ENCODE measurements at regions not wholly inside any gene's neighbourhood (a gene's known extent, or its start where the extent isn't known, plus 50 kb on each side); places are given as distances from the start of the nearest gene placed in this dataset.
"Not testable (repeated sequence)": the region's sequence is repeated elsewhere in the genome, so short reads cannot be mapped to it uniquely, and the experiment has no call there.

GRCh38 chr4:60396341-60397049 is 803.6 kb upstream of the ADGRL3 start:
- no peak for DNase-seq

GRCh38 chr4:60400593-60400992 is 799.5 kb upstream of the ADGRL3 start:
- DNase-seq, result no peak

- no peak for DNase-seq
Observed at GRCh38 chr4:60404027-60404426, 796.1 kb upstream of the ADGRL3 start.

GRCh38 chr4:60422439-60422838 is 777.7 kb upstream of the ADGRL3 start:
- no peak for DNase-seq

GRCh38 chr4:60423573-60424184 is 776.4 kb upstream of the ADGRL3 start:
- DNase-seq, result not testable (repeated sequence)

GRCh38 chr4:60432911-60433310 is 767.2 kb upstream of the ADGRL3 start:
- no peak for DNase-seq

- DNase-seq, result no peak
Observed at GRCh38 chr4:60443068-60443467, 757.1 kb upstream of the ADGRL3 start.

- no peak for DNase-seq
Observed at GRCh38 chr4:60443796-60444195, 756.3 kb upstream of the ADGRL3 start.

GRCh38 chr4:60450054-60450453 is 750.1 kb upstream of the ADGRL3 start:
- DNase-seq, result no peak

GRCh38 chr4:60452266-60452665 is 747.9 kb upstream of the ADGRL3 start:
- no peak for DNase-seq

GRCh38 chr4:60455380-60455779 is 744.7 kb upstream of the ADGRL3 start:
- DNase-seq, result no peak

- DNase-seq, result no peak
Observed at GRCh38 chr4:60461551-60461950, 738.6 kb upstream of the ADGRL3 start.

GRCh38 chr4:60463857-60464502 is 736.1 kb upstream of the ADGRL3 start:
- no peak for DNase-seq

- no peak for DNase-seq
Observed at GRCh38 chr4:60482921-60483351, 717.2 kb upstream of the ADGRL3 start.

GRCh38 chr4:60485276-60485675 is 714.9 kb upstream of the ADGRL3 start:
- DNase-seq, result no peak

- not testable (repeated sequence) for DNase-seq
Observed at GRCh38 chr4:60487118-60487761, 712.9 kb upstream of the ADGRL3 start.

- DNase-seq, result no peak
Observed at GRCh38 chr4:60500810-60501209, 699.3 kb upstream of the ADGRL3 start.

GRCh38 chr4:60502733-60503132 is 697.4 kb upstream of the ADGRL3 start:
- no peak for DNase-seq

- no peak for DNase-seq
Observed at GRCh38 chr4:60506061-60506460, 694.1 kb upstream of the ADGRL3 start.

GRCh38 chr4:60522265-60522664 is 677.9 kb upstream of the ADGRL3 start:
- DNase-seq, result no peak

GRCh38 chr4:60531776-60532379 is 668.2 kb upstream of the ADGRL3 start:
- DNase-seq, result no peak

GRCh38 chr4:60544981-60545380 is 655.1 kb upstream of the ADGRL3 start:
- DNase-seq, result no peak

GRCh38 chr4:60562334-60562733 is 637.8 kb upstream of the ADGRL3 start:
- no peak for DNase-seq

Data from 8988T (cell line).